NCI-H524 (cell line): ENCODE measurements at regions not wholly inside any gene's neighbourhood (a gene's known extent, or its start where the extent isn't known, plus 50 kb on each side); places are given as distances from the start of the nearest gene placed in this dataset.
A peak's percentile ranks its signal among the peaks of the same experiment; 100 is the strongest.
"Not testable (repeated sequence)": the region's sequence is repeated elsewhere in the genome, so short reads cannot be mapped to it uniquely, and the experiment has no call there.

ENCODE experiments used
- DNase-seq, 2 experiments: peaks; one replicate each; lab custom pipeline; 2025; lab: John Stamatoyannopoulos, UW

GRCh38 chr16:88300463-88300835, 82.3 kb upstream of the ZNF469 start:
- DNase-seq = no peak

DNA sequence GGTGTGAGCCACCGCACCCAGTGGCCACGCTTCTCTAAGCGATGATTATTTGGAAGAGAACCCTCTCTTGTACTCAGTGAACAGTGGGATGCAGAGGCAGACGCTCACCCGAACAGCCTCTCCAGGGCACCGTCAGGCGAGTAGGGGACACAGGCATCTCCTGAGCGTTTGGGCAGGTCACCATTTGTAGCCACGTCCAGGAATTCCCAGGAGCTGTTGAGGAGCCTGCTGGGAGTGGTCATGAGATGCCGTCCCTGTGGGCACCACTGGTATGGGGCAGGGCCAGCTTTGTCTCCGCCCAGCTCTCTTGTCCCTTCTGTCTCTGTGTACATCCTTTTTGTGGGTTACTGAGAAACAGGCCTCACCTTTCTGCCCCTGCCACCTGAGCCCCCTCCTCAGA, 81.3 kb upstream of the ZNF469 start:
- DNase-seq = no peak

- DNase-seq = peak in 1 of 2 experiments; percentile 12
Observed at GRCh38 chr16:88301886-88302285, 80.9 kb upstream of the ZNF469 start.

DNA sequence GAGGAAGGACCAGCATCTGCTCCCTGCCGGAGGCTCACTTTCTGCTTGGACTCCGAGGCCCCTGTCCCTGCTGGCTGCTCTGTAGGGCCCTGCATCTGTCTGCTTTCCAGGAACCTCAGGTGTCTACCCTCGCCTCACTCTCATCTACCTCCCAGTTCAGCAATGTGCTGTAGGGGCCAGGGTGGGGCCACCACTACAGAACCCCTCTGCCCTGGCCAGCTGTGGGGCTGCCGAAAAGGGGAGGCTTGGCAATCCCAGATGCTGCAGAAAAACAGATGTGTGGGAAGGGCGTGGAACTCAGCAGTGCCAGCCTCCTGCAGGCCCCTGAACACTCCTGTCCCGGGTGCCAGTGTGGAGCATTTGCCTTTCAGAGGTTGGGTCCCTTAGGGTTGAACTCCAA, 80.1 kb upstream of the ZNF469 start:
- DNase-seq = peak in 1 of 2 experiments; percentile 63

GRCh38 chr16:88303405-88303804, 79.4 kb upstream of the ZNF469 start:
- DNase-seq = no peak

DNA sequence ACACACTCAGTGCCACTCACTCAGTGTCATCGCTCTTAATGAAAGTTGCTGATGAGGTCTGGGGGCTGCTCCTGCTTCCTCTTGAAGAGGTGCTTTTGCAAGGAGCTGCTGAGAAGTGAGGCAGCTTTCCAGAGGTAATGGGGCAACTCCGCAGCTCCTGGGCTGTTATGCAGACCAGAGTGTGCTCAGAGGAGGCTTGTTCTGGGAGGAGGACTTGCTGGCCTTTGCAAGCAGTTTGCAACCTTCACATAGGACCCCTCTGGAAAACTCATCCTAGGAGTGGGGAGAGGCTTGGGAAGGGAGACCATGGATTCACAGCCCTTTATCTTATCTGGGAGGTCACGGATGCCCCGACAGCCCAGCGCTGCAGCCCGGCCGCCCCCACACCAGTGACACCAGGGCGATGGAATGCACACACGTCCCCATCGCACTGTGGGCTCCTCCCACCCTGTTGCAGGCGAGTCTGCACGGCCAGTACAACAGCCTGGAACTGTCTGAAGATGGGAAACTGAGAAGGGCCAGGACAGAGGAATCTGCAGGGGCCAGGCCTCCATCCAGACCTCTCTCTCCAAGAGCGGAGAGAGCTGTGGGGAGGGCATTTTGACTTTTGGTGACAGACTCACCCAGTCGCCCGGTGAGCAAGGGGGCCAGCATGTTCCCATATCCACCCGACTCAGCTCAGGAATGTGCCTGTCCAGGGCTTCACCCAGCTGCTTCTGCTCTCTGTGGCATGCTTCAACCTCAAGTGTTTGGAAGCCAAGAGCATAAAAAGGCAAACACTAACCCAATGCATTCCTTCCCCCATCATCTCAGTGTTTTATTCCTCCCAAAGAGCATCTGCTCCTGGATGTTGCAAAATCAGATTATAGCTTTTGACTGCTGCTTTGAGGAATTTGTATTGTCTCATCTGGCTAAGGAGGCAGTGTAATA, 78.6 kb upstream of the ZNF469 start:
- no peak for DNase-seq

GRCh38 chr16:88305176-88305575, 77.6 kb upstream of the ZNF469 start:
- DNase-seq = no peak

DNA sequence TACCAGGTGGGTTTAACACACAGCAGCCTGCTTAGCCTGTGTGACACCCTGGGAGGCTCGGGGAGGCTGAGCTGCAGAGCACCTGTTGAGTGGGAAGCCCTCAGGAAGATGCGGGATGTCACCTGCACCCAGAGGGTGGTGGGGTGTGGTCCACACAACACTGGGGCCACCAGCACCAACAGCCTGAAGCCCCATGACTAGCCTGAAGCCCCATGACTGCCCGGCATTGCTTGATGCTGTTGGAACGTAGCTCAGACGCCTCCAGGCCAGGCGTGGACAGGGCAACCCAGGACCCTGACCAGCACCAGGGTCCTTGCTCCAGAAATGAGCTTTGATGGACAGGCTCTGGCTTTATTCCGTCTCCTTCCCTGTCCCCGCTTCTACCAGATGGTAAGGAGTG, 76.3 kb upstream of the ZNF469 start:
- DNase-seq = no peak

GRCh38 chr16:88306860-88307545, 75.8 kb upstream of the ZNF469 start:
- peak in 1 of 2 experiments; percentile 39 for DNase-seq

DNA sequence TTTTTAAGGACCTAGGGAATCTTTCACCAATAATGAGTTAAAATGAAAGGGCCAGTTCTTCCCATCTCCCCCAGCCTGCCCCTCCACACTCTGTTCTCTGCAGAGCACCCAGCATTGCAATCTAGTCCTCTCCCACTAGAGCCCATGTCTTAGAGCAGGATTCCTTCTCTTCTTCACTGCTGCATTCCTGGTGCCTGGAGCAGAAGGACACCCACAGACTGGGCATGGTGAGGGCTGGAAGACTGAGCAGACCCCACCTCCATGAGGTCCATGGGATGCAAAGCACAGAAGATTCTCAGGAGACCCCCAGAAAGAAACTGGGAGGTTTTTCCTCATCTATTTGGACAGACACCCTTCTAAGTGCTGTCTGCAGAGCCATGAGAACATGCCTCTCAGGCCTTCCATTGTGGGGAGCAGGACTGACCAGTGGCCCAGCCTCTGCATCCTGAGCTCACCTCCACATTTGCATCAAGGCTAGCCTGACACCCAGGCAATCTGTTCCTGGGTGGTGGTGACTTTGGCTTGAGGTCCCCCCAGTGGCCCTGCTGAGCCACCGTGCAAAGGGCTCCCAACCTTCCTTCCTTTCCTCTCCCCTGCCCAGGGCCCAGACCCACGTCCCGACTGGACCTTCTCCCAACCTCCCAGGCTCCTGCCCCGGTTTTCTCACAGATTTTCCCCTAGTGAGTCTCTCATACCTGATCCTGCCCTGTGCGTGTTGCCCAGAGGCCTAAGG, 74.2 kb upstream of the ZNF469 start:
- no peak for DNase-seq

DNA sequence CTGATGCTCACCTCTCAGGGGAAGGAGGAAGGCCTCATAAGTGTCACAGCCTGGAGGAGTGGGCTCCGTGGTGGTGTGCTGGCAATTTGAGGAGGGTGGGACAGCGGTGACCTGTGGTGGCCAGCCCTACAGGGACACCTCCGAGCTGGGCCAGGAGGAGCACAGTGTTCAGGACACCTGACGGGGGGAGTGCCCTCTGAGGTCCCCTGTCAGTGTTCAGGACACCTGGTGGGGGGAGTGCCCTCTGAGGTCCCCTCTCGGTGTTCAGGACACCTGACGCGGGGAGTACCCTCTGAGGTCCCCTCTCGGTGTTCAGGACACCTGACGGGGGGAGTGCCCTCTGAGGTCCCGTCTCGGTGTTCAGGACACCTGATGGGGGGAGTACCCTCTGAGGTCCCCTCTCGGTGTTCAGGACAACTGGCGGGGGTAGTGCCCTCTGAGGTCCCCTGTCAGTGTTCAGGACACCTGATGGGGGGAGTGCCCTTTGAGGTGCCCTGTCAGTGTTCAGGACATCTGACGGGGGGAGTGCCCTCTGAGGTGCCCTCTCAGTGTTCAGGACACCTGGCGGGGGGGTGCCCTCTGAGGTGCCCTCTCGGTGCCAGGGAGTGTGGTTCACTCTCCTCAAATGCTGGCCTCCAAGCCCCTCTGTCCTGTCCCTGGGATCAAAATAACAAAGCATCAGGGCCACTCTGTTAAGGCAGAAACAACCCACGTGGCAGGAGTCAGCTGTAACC, 73.4 kb upstream of the ZNF469 start:
- no peak for DNase-seq

DNA sequence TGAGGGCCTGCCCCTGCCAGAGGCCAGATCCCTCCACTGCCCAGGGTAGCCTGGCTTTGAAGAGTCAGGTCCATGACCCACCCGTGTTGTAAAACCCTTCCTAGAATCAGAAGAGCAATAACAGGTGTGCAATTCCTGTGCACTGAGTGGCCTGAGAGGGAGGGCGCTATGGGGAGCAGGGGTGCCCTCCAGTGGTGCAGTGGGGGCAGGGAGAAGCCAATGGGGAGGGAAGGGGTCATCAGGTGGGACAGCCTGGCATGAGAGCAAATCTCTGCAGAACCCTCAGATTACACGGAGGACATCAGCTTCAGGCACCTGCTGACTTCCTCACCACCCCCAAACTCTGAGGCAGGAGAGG, 72.9 kb upstream of the ZNF469 start:
- peak in 1 of 2 experiments; percentile 52 for DNase-seq

- no peak for DNase-seq
Observed at GRCh38 chr16:88310796-88311605, 71.8 kb upstream of the ZNF469 start.

GRCh38 chr16:88311860-88312259, 70.9 kb upstream of the ZNF469 start:
- DNase-seq = not testable (repeated sequence)

DNA sequence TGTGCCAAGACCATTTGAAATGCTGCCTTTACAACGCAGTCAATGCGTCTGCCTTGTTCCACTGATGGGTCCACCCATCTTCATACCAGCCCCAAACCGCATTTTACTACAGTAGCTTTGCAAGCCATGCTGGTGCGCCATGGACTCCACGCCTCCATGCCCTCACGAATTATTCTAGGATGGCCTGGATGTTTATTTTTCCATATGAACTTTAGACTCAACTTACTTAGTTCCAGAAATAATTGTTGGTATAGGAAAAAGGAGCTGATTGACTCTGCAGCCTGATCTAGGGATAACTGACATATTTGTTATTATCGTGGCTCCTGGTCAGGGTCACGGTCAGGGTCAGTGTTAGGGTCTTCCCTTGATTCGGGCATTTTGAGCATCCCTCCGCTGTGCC, 70.0 kb upstream of the ZNF469 start:
- DNase-seq = no peak

DNA sequence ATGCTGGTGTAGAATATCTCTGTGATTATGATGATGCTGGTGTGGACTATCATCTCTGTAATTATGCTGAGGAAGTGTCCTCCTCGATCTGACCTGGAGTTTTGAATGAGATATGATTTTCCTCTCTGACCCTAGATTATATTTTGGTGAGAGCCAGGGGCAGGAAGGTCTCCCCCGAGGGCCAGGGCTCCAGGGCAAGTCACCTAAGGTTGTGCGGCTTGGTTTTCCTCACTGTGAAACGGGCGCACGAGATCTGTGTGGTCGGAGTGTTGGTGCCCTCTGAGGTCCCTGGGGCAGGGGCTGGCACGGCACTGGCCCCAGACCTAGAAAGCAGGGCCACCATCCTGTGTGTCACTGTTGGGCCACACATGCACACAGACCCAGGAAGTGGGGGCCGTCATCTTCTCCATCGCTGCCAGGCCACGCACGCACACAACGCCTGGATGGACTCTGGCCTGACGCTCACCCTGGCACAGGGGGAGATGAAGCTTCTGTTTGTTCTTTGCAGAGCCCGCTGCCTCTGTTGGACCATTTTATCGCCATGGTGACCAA, 67.7 kb upstream of the ZNF469 start:
- DNase-seq = no peak

DNA sequence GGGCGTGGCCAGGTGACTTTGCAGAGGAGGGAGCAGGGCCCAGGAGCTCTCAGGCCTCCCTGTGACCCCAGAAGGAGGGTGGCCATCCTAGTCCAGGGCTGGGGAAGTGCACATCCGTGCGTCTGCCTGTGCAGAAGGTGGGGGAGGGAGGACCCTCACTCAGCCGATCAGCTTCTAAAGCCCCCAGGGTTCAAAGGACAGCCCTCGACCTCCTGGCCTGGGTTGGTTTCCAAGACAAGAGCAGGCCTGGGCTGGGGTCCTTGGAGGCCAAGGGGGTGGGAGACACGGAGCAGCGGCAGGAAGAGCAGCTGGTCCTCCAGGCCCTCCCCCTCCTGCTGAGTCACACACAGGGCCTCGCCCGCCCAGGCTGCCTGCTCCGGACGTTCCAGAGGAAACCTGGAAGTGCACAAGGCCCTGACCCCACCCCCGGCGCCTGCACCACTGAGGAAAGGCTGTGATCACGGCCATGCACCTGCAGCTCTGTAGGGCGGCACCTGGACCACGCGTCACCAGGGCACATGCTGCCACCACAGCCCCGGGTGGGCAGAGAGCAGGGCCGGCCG, 67.1 kb upstream of the ZNF469 start:
- DNase-seq = no peak

- no peak for DNase-seq
Observed at GRCh38 chr16:88316151-88316550, 66.6 kb upstream of the ZNF469 start.

DNA sequence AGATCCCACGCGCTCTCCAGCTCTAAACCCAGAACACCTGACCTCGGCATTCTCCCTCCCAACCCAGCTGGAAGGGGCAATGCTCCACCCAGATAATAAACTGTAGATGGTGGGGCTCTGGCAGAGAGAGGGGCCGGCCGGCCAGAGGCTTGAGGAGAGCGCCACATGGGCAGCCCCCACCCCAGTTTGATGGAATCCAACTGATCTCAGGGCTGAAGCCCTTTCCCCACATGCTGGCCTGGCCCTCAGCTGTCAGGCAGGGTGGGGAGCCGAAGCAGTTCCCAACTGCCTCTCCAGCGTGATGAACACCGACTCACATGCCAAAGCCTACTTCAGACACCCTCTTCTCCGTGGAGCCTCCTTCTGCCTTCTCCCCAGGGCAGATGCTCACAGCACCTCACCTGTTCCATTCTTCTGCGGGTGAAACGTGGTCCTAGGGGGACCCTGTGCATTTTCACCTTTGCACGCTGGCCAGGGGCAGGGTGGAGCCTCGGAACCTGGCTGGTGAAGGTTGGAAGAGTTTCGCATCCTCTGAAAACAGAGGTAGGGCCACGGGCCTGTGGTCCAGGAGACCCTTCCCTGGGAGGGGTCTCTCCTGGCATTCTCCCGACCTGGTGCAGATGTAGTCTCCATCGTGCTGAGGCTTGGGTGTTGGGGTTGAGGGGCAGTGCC, 65.7 kb upstream of the ZNF469 start:
- no peak for DNase-seq

DNA sequence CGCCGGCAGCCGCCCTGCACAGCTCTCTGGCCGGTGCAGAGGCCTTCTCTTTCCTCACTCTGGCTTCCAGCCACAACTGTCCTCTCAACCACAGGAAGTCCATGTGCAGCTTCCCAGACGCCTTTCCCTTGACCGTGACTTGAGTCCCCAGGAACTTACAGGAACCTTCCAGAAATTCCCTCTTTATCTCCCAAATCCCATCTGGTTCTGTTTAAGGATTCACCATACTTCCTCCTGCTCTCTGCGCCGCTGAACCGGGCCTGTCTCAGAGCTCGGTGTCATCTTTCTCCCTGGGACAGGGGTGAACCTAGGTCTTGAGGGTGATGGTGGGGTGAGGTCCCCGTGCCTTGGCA, 65.2 kb upstream of the ZNF469 start:
- no peak for DNase-seq
